ENCODE measurements at regions not wholly inside any gene's neighbourhood (a gene's known extent, or its start where the extent isn't known, plus 50 kb on each side); places are given as distances from the start of the nearest gene placed in this dataset.

GRCh38 chr13:90542959-90543505 lies 804.5 kb upstream of the MIR17HG start:
- TF ChIP-seq CTCF (IDR thresholded peaks at IDR 0.05; ENCODE audit: low read depth, low read length, poor library complexity, severe bottlenecking) (no peak), EZH2phosphoT487 (IDR thresholded peaks at IDR 0.05; ENCODE audit: borderline replicate concordance, low read length) (no peak)
